ENCODE measurements at regions not wholly inside any gene's neighbourhood (a gene's known extent, or its start where the extent isn't known, plus 50 kb on each side); places are given as distances from the start of the nearest gene placed in this dataset.
"Not testable (repeated sequence)": the region's sequence is repeated elsewhere in the genome, so short reads cannot be mapped to it uniquely, and the experiment has no call there.

DNA sequence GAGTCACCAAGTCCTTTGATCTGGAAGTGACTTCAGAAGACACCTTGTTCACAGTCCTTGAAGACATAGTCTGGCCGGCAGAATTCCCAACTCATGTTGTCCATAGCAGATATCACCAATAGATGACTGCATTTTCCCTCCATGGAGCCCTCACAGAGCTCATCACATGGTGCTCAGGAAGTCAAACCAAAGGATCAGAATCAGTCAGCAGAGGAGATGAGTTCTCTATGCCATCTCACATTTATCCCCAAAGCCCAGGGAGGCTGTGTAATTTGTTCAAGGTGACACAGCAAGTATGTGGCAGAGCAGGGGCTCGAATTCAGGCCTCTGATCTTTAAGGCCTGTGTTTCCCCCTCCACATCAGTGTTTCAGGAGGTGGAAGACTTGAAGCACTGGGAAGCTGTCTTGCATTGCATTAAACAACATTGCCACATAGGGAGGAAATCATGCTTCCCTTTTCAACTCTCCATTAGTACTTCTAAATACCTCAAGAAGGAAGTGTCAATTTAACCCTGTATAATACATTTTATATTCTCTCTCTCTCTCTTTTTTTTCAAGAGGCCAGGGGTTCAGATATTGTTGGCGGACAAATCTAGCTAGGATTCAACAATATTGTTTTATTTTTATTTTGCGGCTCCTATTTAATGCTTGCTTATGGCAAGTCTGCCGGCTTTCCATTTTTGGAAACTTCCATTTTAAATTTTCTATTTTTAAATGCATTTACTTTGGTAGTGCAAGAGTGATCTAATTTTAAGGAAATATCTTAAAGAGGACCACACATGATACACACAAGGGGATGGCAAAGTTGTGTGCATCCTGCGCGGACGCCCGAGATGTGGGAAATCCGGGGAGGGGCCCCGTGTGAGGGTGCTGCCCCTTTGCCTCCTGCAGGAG is 61.9 kb downstream of the NPIPB5 start:
- not testable (repeated sequence) for DNase-seq

DNA sequence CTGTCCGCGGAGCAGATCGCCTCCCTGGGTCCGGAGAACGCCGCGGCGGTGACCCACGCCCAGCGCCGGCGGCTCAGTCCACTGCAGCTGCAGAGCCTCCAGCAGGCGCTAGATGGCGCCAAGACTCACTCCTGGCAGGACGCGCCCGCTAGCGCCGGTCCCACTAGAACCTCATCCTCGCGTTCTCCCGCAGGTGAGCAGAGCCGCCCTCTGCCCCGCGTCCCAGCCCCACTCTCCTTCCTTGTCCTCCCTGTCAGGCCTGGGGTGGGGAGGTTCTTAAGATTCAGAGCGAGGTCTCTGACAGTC is 62.5 kb downstream of the NPIPB5 start:
- not testable (repeated sequence) for DNase-seq

- DNase-seq: not testable (repeated sequence)
Observed at GRCh38 chr16:22576506-22576905, 65.8 kb downstream of the NPIPB5 start.

DNA sequence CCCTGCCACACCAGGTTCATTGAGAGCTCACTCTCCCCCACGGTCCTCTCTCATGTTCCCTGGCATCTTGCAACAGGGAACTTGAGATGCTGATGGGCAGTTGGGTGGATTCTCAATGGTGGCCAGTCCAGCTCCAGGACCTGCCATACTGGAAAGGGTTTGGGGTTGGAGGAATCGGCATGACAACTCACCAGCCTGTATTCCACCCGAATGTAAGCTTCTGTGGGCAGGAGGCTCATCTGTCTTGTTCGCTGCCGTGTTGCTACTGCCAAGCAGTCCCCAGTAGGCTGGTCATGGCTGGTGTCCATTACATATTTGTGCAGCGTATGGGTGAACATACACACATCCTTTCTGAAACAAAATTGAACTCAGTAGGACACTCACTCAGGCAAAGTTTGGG is 72.5 kb downstream of the NPIPB5 start:
- DNase-seq: not testable (repeated sequence)

GRCh38 chr16:22584459-22584858 is 73.8 kb downstream of the NPIPB5 start:
- DNase-seq: not testable (repeated sequence)

DNA sequence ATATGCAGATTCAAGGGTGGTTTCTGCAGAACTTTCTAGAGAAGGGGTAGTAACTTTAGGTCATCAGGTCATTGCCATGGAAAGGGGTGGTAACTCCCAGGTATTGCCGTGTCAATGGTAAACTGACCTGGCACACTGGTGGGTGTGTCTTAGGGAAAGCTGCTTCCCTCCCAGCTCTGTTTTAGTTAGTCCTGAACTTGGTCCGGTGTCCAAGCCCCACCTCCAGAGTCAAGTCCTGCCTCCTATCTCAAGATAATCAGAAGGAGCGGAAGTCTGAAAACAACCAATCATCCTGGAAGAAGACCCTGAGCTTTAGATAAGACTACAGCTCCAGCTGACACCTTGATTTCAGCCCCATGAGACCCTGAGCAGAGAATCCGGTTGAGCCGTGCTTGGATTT is 74.2 kb downstream of the NPIPB5 start:
- DNase-seq: not testable (repeated sequence)

DNA sequence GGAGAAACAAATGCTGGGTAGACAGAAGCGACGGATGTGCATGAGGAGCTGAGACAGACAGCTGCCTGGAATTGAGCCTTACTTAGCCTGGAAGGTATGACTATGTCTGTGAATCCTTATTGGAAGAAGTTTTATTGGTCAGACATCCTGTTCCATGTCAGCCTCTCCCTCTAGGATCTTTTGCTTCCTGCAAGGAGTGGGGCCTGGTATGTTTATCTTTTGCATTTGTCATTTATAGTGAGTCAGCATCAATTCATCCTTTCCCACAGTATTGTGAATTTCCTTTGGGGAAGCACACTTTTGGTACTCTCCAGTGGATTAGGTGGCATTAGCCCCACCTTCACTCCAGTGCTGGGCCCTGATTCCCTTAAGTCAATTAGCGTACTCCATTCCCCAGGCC is 74.7 kb downstream of the NPIPB5 start:
- DNase-seq: not testable (repeated sequence)

DNA sequence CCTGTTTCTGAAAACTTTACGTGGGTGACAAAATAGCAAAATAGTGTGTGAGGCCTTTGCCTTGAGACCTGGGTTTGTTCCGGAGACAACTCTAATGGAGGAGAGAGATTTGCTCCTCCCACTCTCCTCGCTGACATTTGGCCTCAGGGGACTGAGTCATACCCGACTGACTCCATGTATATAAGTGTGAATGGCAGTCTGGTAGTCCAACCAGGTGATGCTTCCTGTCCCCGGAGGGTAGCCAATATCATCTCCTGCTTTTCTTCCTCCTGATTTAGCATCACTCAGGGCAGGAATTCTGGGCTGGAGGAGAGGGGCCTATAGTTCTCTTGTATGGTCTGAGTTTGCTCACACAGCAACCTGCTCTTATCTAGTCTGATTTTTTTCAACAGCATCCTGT is 76.0 kb downstream of the NPIPB5 start:
- not testable (repeated sequence) for DNase-seq

DNA sequence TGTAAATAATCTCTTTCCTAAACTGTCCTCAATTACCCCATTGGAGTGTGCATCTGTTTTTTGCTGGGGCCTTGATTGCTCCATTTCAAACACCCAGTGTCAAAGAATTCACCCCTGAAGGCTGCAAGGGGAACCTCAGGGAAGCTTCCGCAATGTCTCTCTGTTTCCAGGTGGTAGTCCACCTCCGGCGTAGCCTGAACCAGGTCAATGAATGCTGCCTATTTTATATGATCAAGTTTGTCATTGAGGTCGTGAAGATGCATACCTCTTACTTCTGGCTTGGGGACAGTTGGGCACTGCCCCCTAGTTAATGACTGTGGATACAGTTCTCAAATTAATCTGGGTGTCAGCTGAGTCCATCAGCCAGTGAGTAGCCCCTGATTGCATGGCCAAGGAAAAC is 79.1 kb downstream of the NPIPB5 start:
- DNase-seq: not testable (repeated sequence)

DNA sequence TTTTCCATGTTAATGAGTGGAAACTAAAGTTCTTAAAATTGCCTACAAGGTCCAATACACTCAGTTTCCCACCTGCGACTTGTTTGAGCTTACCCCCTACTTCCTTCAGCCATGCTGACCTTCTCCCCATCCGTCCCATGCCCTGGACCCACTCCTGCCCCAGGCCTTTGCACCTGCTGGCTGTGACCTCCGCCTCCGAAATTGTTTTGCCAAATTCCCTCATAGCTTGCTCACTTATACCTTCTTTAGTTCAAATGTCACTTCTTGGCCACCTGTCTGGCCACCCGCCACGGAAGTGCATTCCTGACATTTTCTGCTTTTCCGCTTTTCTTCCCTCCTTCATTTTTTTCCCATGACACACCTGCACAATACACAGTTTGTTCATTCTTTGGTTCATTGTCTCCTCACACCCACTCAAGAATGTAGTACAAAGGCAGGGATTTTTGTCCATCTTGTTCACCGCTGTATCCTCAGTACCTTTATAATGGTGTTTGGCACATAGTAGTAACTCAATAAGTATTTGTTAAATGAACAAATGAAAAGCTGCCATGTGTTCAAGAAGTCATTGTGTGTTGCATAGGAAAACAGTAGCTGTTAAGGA is 85.9 kb downstream of the NPIPB5 start:
- DNase-seq: not testable (repeated sequence)

GRCh38 chr16:22603744-22604143 is 93.1 kb downstream of the NPIPB5 start:
- DNase-seq: not testable (repeated sequence)

DNA sequence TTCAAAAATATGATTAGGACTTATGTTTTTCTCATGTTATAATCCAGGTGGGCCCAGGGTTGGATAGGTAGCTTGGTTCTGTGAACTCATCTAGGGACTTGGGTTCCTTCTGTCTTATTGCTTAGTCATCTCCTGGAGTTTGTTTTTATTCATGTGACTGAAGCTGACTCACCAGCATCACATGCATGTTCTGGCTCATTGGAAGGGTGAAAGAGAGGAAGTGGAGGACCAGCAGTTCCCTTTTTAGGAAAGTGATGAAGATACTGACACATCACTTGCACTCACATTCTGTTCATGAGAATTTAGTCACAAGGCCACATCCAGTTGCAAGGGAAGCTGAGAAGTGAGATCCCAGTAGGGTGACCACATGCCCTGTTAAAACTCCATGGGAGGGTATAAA is 95.9 kb downstream of the NPIPB5 start:
- DNase-seq: not testable (repeated sequence)

GRCh38 chr16:22609798-22610197 is 99.1 kb downstream of the NPIPB5 start:
- DNase-seq: not testable (repeated sequence)

DNA sequence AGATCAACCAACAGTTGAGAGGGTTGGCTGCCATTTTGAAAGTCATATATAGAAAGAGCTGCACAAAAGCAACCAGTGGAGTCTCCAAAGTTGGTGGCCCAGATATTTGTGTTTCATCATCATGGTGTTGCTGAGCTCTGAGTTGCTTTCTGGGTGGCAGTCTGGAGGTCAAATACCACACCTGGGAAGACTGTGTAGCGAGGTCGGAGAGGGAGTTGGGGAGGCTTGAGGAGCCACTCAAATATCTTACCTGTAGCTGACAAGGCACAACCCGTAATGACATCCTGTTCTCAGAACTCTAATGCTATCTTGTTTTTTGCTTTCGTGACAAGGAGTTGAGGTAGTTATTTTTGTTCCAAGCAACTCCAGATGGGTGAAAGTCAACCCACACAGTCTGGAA is 100.4 kb downstream of the NPIPB5 start:
- not testable (repeated sequence) for DNase-seq

GRCh38 chr16:22614271-22614947 is 103.7 kb downstream of the NPIPB5 start:
- DNase-seq: no peak

- DNase-seq: no peak
Observed at GRCh38 chr16:22618842-22619241, 108.2 kb downstream of the NPIPB5 start.

- DNase-seq: no peak
Observed at GRCh38 chr16:22621586-22622155, 111.0 kb downstream of the NPIPB5 start.

DNA sequence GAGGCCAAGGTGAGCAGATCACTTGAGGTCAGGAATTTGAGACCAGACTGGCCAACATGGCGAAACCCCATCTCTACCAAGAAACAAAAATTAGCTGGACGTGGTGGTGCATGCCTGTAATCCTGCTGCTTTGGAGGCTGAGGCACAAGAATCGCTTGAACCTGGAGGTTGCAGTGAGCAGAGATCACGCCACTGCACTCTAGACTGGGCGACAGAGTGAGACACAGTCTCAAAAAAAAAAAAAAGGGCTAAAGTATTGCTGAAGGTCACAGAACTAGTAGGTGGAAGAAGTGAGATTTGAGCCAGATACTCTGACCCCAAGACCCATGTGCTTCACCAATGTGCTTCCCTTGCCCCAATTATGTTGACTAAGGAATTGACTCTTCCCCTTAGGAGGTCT is 112.0 kb downstream of the NPIPB5 start:
- no peak for DNase-seq

- DNase-seq: no peak
Observed at GRCh38 chr16:22623351-22623781, 112.7 kb downstream of the NPIPB5 start.

DNA sequence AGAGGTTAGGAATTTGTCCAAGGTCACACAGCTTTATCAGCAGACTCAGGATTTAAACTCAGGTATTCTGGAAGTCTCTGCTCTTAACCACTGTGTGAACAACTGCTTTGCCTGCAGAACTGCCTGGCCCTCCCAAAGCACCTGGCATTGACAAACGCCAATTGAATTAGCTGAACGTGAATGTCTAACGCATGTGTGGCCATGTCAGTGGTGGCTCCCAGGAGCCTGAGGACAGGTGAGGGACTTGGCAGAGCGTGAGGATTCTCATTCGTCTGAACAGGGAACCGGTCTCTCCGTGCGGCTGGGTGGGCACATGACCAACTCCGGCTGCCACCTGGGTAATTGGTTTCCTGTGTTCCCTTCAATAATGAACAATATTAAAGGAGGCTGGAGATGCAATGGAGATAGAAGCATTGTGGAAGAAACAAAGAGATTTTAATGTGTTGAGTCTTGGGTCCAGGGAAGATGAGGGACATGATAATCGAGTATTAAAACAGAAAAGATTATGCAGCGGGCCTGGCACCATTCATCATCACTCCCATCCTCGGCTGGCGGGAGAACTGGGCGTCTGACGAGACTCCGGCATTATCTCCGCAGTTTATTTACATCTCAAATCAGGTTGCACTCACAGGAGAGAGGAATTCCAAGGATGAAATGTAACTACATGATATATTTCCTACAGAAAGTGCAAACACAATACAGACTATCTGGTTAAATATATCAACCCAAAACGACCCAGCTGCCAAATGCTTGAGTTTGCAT is 113.5 kb downstream of the NPIPB5 start:
- DNase-seq: no peak

DNA sequence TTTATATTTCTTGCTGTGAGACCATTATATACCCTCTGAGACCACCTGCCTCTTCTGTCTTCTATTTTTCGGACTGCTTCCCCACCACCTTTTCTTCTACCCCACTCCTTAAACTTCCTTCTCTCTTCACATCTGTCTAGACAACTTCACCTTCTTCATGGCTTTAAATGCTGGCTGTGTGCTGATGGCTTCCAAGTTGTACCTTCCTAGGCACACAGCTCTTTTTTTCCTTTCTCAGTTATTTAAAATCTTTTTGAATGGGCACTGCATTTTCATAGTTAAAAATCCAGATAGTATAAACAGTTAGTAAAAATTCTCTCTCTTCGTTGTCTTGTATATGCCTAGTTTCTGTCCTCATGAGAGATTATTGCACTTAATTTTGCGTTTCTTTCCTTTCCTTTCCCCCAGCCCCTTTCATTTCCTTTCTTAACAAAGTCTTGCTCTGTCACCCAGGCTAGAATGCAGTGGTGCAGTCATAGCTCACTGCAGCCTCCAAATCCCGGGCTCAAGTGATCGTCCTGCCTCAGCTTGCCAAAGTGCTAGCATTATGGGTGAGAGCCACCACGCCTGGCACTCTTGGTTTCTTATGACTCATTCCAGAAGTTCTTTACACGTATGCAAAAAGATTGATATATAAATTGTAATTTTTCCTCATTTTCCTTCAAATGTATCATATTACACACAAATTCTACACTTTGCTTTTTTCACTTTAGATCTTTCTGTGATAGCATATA is 114.3 kb downstream of the NPIPB5 start:
- DNase-seq: no peak

DNA sequence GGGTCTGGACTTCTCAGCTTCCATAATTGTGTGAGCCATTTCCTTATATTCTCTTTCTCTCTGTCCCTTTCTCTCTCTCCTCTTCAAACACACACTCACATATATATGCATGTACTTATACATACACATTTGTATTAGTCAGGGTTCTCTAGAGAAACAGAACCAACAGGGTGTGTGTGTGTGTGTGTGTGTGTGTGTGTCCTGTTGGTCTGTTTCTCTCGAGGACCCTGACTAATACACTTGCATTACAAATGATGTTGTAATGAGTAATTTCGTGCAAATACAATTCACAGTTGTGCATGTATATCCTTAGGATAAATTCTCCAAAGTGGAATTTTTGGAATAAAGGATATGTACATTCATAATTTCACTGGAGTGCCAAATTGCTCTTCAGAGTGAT is 115.3 kb downstream of the NPIPB5 start:
- DNase-seq: no peak
